GM12874 (cell line): ENCODE measurements at regions not wholly inside any gene's neighbourhood (a gene's known extent, or its start where the extent isn't known, plus 50 kb on each side); places are given as distances from the start of the nearest gene placed in this dataset.

Experiments used
- CTCF ChIP-seq: IDR thresholded peaks from 2 replicates; pipeline ENCODE4 v1.5.1; 2011; ENCODE audit warnings: low read depth, mild to moderate bottlenecking, control low read depth, low read length, moderate library complexity; ENCODE audit not compliant: insufficient read depth

GRCh38 chr3:178259703-178260102 lies 276.5 kb upstream of the KCNMB2 start:
- no peak for TF ChIP-seq CTCF

GRCh38 chr3:178260887-178261565 lies 275.2 kb upstream of the KCNMB2 start:
- no peak for TF ChIP-seq CTCF

GRCh38 chr3:178263236-178263916 lies 272.9 kb upstream of the KCNMB2 start:
- TF ChIP-seq CTCF = no peak

GRCh38 chr3:178267158-178267844 lies 268.9 kb upstream of the KCNMB2 start:
- TF ChIP-seq CTCF = no peak

GRCh38 chr3:178270838-178271237 lies 265.4 kb upstream of the KCNMB2 start:
- no peak for TF ChIP-seq CTCF

- TF ChIP-seq CTCF = no peak
These were observed 264.4 kb upstream of the KCNMB2 start for GRCh38 chr3:178271740-178272387.

- no peak for TF ChIP-seq CTCF
These were observed 263.4 kb upstream of the KCNMB2 start for GRCh38 chr3:178272841-178273240.
